ENCODE measurements at regions not wholly inside any gene's neighbourhood (a gene's known extent, or its start where the extent isn't known, plus 50 kb on each side); places are given as distances from the start of the nearest gene placed in this dataset.

DNA sequence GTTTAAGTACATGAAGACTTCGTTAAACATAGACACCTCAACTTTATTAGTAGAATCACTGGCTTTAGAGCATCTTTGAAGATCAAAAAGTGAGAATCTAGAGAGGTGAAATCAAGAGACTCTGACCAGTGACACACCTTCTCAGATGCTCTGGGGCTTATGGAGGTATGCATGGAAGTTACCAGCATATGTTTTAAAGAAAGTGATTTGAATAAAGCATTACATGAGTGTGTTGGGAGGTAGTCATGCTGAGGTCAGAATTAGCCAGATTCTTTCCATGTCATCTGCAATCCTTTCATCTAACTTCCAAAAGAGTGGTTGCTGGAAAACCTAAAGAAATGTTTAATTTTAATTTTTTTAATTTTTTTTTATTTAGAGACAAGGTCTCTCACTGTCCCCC is 658.0 kb upstream of the GOLIM4 start:
- Histone ChIP-seq H3K4me3 (ENCODE audit: insufficient read depth, low read depth, low read length) (no peak overlapping the region), H3K4me2 (ENCODE audit: low read length) (no peak overlapping the region), H3K9me3 (ENCODE audit: insufficient read depth, low read depth, low read length) (no peaks in the 10 kb centered on the region), H3K27me3 (ENCODE audit: insufficient read depth, low read length) (no peaks in the 10 kb centered on the region), H3K4me1 (ENCODE audit: insufficient read depth, low read length) (no peaks in the 10 kb centered on the region), H3K27ac (ENCODE audit: low read depth, low read length) (no peak overlapping the region), H3K9ac (ENCODE audit: low read length) (no peak overlapping the region), H4K20me1 (ENCODE audit: insufficient read depth, low read length) (no peaks in the 10 kb centered on the region), H3K79me2 (ENCODE audit: insufficient read depth, low read length) (no peaks in the 10 kb centered on the region), H2AFZ (ENCODE audit: low read depth, low read length) (no peak overlapping the region), H3K36me3 (ENCODE audit: insufficient read depth, low read length) (no peaks in the 10 kb centered on the region)
- H3K4me1 Mint-ChIP-seq (ENCODE audit: low read depth, unreplicated experiment) = no peaks in the 10 kb centered on the region
- no peaks in the 10 kb centered on the region for H3K9me3 Mint-ChIP-seq (ENCODE audit: unreplicated experiment)
- FAIRE-seq (no peak), DNase-seq (ENCODE audit: low read depth) (no peak)
- H3K27ac Mint-ChIP-seq (ENCODE audit: unreplicated experiment) = no peak overlapping the region
- no peaks in the 10 kb centered on the region for H3K36me3 Mint-ChIP-seq (ENCODE audit: low read depth, unreplicated experiment)
- no peaks in the 10 kb centered on the region for H3K27me3 Mint-ChIP-seq (ENCODE audit: low read depth, unreplicated experiment)
- TF ChIP-seq EZH2 (IDR thresholded peaks at IDR 0.05; ENCODE audit: insufficient read depth, low read length) = no peak
- TF ChIP-seq, protein P1, sequence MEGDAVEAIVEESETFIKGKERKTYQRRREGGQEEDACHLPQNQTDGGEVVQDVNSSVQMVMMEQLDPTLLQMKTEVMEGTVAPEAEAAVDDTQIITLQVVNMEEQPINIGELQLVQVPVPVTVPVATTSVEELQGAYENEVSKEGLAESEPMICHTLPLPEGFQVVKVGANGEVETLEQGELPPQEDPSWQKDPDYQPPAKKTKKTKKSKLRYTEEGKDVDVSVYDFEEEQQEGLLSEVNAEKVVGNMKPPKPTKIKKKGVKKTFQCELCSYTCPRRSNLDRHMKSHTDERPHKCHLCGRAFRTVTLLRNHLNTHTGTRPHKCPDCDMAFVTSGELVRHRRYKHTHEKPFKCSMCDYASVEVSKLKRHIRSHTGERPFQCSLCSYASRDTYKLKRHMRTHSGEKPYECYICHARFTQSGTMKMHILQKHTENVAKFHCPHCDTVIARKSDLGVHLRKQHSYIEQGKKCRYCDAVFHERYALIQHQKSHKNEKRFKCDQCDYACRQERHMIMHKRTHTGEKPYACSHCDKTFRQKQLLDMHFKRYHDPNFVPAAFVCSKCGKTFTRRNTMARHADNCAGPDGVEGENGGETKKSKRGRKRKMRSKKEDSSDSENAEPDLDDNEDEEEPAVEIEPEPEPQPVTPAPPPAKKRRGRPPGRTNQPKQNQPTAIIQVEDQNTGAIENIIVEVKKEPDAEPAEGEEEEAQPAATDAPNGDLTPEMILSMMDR (IDR thresholded peaks at IDR 0.05; ENCODE audit: insufficient read depth, low read depth, low read length) = no peak
- no peak overlapping the region for H3K4me3 Mint-ChIP-seq (ENCODE audit: unreplicated experiment)

DNA sequence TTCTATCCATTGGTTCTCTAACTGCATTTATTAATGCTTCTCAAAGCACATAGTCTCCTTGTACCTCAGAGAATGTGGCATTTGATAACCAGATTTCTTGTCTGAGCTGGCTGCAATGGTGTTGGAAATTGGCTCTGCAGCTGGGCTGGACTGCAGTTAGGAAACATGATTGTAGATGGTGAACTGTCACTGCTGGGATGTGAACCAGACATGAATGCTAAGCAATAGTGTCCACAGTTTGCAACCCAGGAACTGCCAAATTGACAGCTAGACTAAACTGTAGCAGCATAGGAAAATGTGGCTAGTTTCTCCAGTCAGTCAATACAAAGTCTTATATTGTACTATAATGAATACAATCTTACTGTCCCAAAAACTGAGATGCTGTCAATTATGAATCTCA is 656.6 kb upstream of the GOLIM4 start:
- H3K4me2 ChIP-seq (ENCODE audit: low read length) = no peak overlapping the region
- no peak overlapping the region for H3K27ac ChIP-seq (ENCODE audit: low read depth, low read length)
- H3K9me3 Mint-ChIP-seq (ENCODE audit: unreplicated experiment) = no peaks in the 10 kb centered on the region
- H3K79me2 ChIP-seq (ENCODE audit: insufficient read depth, low read length) = no peaks in the 10 kb centered on the region
- no peaks in the 10 kb centered on the region for H3K4me1 ChIP-seq (ENCODE audit: insufficient read depth, low read length)
- H3K36me3 Mint-ChIP-seq (ENCODE audit: low read depth, unreplicated experiment) = no peaks in the 10 kb centered on the region
- no peaks in the 10 kb centered on the region for H3K36me3 ChIP-seq (ENCODE audit: insufficient read depth, low read length)
- H3K9me3 ChIP-seq (ENCODE audit: insufficient read depth, low read depth, low read length) = no peaks in the 10 kb centered on the region
- H3K27me3 Mint-ChIP-seq (ENCODE audit: low read depth, unreplicated experiment) = no peaks in the 10 kb centered on the region
- H3K27ac Mint-ChIP-seq (ENCODE audit: unreplicated experiment) = no peak overlapping the region
- no peaks in the 10 kb centered on the region for H4K20me1 ChIP-seq (ENCODE audit: insufficient read depth, low read length)
- DNase-seq (ENCODE audit: low read depth) (no peak), FAIRE-seq (no peak)
- H3K4me3 ChIP-seq (ENCODE audit: insufficient read depth, low read depth, low read length) = no peak overlapping the region
- no peak for TF ChIP-seq EZH2 (IDR thresholded peaks at IDR 0.05; ENCODE audit: insufficient read depth, low read length)
- TF ChIP-seq, protein P1 (IDR thresholded peaks at IDR 0.05; ENCODE audit: insufficient read depth, low read depth, low read length) = no peak
- H3K9ac ChIP-seq (ENCODE audit: low read length) = no peak overlapping the region
- H2AFZ ChIP-seq (ENCODE audit: low read depth, low read length) = no peak overlapping the region
- no peaks in the 10 kb centered on the region for H3K4me1 Mint-ChIP-seq (ENCODE audit: low read depth, unreplicated experiment)
- H3K27me3 ChIP-seq (ENCODE audit: insufficient read depth, low read length) = no peaks in the 10 kb centered on the region
- H3K4me3 Mint-ChIP-seq (ENCODE audit: unreplicated experiment) = no peak overlapping the region

DNA sequence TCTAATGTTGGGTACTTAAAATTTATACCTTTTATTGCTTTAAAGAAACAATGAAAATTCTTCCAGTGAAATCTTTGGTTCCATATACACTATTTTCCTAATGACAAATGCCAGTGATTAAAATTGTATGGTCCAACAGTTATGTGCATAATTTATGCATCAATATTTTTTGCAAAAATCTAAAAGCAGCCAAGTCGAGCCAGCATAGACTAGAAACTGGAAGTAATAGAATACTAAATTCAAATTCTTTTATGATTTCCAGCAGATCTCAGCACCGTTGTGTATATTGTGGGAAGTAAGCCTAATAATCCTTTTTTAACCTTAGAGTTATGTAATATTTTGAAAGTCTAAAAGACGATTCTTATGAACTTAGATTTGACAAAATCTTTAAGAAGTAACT is 652.0 kb upstream of the GOLIM4 start:
- no peaks in the 10 kb centered on the region for H3K9me3 Mint-ChIP-seq (ENCODE audit: unreplicated experiment)
- no peak overlapping the region for H3K27ac ChIP-seq (ENCODE audit: low read depth, low read length)
- no peaks in the 10 kb centered on the region for H3K4me1 Mint-ChIP-seq (ENCODE audit: low read depth, unreplicated experiment)
- H3K4me3 ChIP-seq (ENCODE audit: insufficient read depth, low read depth, low read length) = no peak overlapping the region
- H3K36me3 Mint-ChIP-seq (ENCODE audit: low read depth, unreplicated experiment) = no peaks in the 10 kb centered on the region
- no peaks in the 10 kb centered on the region for H3K9me3 ChIP-seq (ENCODE audit: insufficient read depth, low read depth, low read length)
- H3K36me3 ChIP-seq (ENCODE audit: insufficient read depth, low read length) = no peaks in the 10 kb centered on the region
- TF ChIP-seq EZH2 (IDR thresholded peaks at IDR 0.05; ENCODE audit: insufficient read depth, low read length) = no peak
- TF ChIP-seq, protein P1 (IDR thresholded peaks at IDR 0.05; ENCODE audit: insufficient read depth, low read depth, low read length) = no peak
- no peaks in the 10 kb centered on the region for H3K4me1 ChIP-seq (ENCODE audit: insufficient read depth, low read length)
- no peaks in the 10 kb centered on the region for H4K20me1 ChIP-seq (ENCODE audit: insufficient read depth, low read length)
- H3K4me3 Mint-ChIP-seq (ENCODE audit: unreplicated experiment) = no peak overlapping the region
- H3K79me2 ChIP-seq (ENCODE audit: insufficient read depth, low read length) = no peaks in the 10 kb centered on the region
- H3K9ac ChIP-seq (ENCODE audit: low read length) = no peak overlapping the region
- FAIRE-seq = no peak
- no peaks in the 10 kb centered on the region for H3K27me3 ChIP-seq (ENCODE audit: insufficient read depth, low read length)
- no peak overlapping the region for H2AFZ ChIP-seq (ENCODE audit: low read depth, low read length)
- H3K27me3 Mint-ChIP-seq (ENCODE audit: low read depth, unreplicated experiment) = no peaks in the 10 kb centered on the region
- no peak overlapping the region for H3K27ac Mint-ChIP-seq (ENCODE audit: unreplicated experiment)
- no peak for DNase-seq (ENCODE audit: low read depth)
- H3K4me2 ChIP-seq (ENCODE audit: low read length) = no peak overlapping the region
